GM20431 (cell line): ENCODE measurements at regions not wholly inside any gene's neighbourhood (a gene's known extent, or its start where the extent isn't known, plus 50 kb on each side); places are given as distances from the start of the nearest gene placed in this dataset.

Source experiments
- in situ Hi-C: fragments of 300-500 bp; cut with MseI, MboI; formaldehyde crosslinking; loops from one replicate; pipeline ENCODE4 v1.15.0; 2020; ENCODE audit warnings: low sequenced_read_pairs; ENCODE audit not compliant: unreplicated experiment

DNA sequence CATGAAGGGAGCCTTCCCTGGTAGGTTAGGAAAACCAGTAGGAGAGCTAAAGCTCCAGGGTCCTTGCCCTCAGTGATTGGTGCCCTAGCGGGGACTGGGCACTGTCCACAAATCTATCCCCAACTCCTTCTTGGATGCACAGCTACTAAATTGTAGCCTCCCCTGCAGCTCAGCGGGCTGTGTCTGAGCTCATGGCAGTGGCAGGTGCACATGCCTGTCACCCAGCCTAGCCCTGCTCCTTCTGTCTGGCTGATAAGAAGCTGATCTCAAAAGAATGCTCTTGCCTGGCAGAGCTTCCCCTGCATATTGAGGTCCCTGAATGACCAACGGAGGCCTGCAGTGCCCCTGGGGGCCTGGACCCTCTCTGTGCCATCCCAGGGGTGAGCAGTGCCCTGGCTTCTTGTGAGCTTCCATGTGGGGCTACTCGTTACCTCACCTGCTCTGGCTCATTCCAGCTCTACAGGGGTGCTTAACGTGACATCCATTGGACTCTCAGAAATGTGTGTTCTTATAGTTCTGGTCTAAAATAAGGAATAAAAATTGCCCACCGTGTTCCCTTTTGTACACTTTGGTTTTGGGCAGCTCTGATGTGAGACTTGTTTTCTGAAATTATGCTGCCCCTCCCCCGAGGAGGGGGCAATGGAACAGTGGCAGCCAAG is 59.8 kb upstream of the ANTXRL start:
- in situ Hi-C loops, result loop anchor here (25.0 kb wide), 1 partner anchor 990 kb away; no protein-coding TSS in a partner anchor

DNA sequence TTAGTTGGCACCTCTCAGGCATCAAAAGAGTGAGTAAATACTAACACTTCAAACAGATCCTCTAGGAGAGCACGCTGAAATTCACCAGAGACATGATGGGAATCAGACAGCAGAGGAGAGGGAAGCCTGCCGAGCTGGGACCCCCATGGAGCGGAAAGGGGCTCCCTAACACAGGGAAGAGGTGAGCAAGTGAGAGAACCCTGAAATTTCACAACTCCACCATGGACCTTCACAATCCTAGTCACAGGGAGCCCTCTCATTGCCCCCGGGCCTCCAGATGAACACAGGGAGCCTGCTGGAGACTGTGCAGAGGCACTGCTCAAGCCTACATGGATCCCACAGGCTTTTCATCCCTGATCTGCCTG is 59.2 kb upstream of the ANTXRL start:
- in situ Hi-C loops, result loop anchor here (25.0 kb wide), 1 partner anchor 990 kb away; no protein-coding TSS in a partner anchor

DNA sequence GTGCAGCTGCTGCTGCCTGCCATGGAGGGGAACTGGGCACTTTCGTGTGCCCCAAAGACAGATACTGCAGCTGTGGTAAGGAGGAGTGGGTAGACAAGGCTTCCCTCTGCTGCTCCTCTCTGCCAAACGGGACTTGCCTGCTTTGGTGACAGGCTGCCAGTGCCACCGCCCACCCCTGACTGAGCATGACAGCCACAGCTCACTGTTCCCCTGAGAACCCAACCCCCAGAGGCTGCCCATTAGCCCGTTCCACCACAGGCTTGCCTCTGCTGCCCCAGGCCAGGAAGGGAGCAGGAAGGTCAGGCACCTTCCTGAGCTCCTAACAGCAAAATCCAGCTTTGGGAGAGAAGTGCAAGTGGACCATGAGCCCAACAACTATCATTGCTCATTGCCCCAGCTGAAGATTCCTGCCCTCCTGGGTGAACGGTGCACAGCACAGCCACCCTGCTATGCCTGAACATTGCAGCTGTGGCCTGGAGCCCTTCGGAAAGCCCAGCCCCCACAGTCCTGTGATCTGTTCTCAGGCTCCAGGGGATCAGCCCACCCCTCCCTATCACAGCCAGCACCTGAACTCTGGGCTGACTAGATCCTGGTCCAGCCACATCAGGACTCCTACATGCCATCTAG is 58.7 kb upstream of the ANTXRL start:
- in situ Hi-C loops, result loop anchor here (25.0 kb wide), 1 partner anchor 991 kb away; no protein-coding TSS in a partner anchor

DNA sequence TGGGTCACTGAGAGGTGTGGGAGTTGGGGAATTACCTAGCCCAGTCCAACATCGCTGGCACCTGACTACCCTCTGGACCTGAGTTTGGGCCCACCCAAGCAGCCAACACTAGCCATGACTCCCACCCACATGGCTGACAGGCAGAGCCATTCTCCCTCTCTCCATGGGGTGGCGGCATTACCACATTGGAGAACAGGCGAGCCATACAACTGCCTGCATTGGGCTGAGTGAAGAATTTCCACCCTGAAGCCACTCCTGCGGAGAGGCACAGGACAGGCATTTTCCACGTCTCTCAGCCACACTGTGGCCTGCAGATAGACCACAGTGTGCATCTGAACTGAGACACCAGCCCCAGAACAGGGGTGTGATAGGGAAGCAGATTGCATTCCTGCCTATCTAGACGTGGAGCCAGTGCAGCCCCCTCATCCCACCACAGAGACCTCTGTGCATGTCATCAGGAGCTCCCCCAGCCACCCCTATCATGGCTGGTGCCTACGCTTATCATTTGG is 58.2 kb upstream of the ANTXRL start:
- in situ Hi-C loops, result loop anchor here (25.0 kb wide), 1 partner anchor 991 kb away; no protein-coding TSS in a partner anchor

DNA sequence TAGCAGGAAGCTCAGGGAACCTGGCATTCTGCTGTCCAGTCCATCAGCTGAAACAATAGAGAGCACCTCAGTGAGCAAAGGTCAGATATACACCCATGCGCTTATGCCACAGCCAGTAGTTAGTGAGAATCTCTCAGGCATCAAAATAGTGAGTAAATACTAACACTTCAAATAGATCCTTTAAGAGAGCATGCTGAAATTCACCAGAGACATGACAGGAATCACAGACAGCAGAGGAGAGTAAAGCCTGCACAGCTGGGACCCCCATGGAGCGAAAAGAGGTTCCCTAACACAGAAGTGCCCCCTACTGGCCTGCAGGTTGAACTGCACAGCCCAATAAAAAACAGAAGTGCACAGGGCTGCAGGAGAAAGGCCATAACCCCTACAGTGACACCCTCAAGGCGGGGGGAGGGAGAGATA is 57.6 kb upstream of the ANTXRL start:
- in situ Hi-C loops, result loop anchor here (25.0 kb wide), 1 partner anchor 992 kb away; no protein-coding TSS in a partner anchor

DNA sequence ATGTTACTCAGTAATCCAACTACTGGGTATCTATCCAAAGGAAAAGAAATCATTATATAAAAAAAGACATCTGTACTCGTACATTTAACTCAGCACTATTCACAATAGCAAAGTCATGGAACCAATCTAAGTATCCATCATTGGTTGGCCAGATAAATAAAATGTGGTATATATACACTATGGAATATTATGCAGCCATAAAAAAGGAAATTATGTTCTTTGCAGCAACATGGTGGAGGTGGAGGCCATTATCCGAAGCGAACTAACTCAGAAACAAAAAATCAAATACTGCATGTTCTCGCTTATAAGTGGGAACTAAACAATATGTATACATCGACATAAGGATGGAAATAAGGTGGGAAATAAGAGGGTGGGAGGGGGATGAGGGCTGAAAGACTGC is 56.2 kb upstream of the ANTXRL start:
- in situ Hi-C loops, result loop anchor here (25.0 kb wide), 1 partner anchor 993 kb away; no protein-coding TSS in a partner anchor

DNA sequence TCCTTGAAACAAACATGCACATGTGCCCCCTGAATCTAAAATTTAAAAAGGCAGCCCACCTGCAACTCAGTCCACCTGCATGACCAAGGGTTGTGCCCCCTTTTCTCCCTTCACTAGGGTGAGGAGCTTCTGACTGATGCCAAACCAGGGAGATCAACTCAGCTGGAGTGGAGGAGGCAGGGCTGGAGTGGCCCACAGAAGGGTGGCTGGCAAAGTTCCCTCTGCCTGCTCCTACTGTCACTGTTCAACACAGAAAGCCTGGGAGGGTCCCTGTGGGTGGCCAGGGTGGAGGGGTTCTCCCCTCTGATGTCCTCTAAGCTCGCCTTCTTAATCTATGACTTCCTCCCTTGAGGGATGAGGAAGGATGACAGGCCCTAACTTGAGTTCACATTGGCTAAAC is 55.7 kb upstream of the ANTXRL start:
- in situ Hi-C loops, result loop anchor here (25.0 kb wide), 1 partner anchor 994 kb away; no protein-coding TSS in a partner anchor

DNA sequence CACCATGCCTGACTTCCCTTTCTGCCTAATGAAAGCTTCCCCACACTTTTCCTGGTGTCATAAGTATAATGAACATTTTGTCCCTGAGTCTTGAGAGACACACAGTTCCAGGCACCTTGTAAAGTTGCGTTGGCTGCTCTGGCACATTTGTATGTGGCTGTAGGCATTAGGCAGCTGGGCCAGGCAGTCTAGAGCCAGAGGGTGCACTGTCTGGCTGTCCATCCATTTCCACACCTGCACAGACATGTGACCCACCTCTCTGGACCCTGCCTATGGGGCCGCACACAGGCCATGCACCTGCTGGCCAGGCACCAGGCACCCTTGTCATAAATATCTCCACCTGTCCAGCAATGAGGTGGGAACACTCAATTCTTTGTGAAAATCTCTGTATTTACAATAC is 54.7 kb upstream of the ANTXRL start:
- in situ Hi-C loops, result loop anchor here (25.0 kb wide), 1 partner anchor 995 kb away; no protein-coding TSS in a partner anchor

DNA sequence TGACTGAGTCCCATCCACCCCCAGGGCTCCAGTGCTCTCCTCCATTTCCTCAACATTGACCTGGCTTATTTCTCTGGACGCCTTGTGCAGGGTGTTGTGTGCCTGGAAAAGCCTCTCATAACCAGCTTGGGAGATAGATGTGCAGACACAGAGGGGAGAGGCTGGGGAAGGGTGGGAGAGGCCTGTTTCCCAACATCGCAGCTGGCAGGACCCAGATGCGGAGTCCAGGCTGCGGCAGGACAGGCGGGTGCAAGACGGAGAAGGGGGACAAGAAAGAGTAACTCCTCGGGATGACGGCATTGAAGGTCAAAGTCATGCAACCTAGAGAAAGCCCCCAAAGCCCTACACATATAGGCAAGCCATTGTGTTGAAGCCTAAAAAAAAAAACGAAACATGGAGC is 54.1 kb upstream of the ANTXRL start:
- in situ Hi-C loops, result loop anchor here (25.0 kb wide), 1 partner anchor 995 kb away; no protein-coding TSS in a partner anchor

DNA sequence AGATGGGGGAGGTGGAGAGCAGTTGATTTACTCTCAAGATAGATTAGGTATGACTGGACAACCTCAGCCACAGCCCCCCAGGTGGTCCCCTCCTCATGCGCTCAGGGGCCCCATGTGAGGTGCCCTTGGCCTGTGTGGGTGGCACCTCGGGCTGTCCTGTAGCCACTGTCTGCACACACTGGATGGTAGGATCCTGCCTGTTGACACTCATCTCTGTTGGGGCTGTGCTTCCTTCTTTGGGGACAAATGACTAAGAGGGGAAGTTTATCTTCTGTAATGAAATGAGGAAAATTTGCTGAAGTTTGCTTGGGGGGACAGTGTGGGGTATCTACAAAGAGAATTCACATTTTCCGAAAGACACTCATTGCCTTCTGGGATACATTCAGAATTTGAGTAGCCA is 53.6 kb upstream of the ANTXRL start:
- in situ Hi-C loops, result loop anchor here (25.0 kb wide), 1 partner anchor 996 kb away; no protein-coding TSS in a partner anchor

DNA sequence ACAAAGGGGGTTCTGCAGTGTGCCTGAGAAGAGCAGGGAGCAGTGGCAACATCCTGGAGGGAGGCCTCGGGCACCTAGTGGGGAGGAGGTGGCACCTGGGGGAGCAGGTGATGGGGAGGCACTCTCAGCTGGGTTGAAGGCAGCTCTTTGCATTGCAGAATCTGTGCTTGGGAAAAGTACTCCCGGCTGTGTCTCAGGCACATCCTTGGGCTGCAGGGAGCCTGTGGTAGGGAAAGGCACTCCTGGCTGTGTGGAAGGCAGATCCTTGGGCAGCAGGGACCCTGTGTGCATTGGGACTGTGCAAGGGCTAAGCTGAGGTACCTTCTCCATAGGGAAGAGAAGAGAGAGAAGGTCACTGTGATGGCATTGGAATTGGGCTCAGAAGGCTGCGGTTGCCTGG is 52.8 kb upstream of the ANTXRL start:
- in situ Hi-C loops, result loop anchor here (25.0 kb wide), 1 partner anchor 997 kb away; no protein-coding TSS in a partner anchor

DNA sequence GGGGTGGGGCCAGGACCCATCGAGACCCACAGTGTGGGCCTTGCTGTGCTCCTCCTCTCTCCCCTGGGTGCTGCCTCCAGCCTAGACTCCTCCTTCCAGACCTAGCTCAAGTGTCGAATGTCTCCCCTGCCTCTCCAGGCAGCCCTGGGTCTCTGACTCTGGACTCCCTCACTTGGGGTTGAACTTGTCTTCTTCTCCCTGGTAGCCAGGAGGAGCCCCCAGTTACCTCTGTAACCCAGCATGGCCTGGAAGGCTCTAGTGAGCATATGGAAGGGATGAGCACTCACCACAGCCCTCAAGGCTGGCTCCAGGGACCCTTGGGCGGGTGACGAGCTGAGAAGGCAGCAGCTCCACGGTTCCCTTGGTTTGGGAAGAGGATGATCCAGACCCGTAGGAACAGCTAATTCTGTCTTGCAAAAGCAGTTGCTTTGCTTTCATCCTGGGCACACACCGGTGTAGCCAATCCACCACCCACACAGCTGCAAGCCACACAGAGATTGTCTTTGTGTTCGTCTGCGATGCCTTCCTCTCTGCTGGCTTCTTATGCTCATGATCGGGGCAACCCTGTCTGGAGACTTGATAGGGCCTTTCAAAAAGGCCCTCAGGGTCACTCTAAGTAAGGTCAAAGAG is 52.3 kb upstream of the ANTXRL start:
- in situ Hi-C loops, result loop anchor here (25.0 kb wide), 1 partner anchor 997 kb away; no protein-coding TSS in a partner anchor

DNA sequence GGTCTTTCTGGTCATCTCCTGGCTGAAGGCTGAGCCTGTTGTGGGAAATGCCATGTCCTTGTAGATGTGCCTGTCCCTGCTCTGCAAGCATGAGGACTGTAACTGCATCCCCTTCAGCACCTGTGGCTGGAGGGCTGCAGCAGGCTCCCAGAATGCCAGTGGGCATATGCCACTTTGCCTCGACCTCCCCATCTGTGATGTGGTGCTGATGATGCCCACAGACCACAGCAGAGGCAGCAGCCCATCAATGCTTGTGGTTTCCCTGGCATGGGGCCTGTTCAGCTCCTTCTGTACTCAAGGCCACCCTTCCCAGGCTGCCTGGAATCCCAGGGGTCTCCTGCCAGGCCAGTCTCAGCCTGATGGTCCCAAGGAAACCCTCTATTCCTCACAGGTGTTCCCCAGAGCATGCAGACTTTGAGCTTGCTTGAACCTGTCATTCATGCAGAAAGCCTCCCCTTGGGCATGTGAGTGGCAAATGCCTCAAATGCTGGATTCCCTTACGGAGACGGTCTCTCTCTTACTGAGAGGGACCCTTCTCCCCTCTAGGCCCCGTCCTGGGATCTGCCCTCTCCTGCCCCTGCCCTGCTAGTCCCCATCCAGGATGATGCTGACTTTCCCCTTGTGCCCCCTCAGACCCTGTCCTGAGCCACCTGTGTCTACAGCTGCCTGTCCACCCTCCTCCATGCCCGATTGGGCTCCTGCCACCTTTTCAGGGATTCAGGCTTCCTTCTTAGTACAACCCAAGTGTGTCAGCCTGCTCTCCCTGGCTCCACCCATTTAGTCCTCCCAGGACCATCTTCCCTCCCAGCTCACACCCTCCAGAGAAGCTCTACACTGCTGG is 50.9 kb upstream of the ANTXRL start:
- in situ Hi-C loops, result loop anchor here (25.0 kb wide), 1 partner anchor 999 kb away; no protein-coding TSS in a partner anchor

DNA sequence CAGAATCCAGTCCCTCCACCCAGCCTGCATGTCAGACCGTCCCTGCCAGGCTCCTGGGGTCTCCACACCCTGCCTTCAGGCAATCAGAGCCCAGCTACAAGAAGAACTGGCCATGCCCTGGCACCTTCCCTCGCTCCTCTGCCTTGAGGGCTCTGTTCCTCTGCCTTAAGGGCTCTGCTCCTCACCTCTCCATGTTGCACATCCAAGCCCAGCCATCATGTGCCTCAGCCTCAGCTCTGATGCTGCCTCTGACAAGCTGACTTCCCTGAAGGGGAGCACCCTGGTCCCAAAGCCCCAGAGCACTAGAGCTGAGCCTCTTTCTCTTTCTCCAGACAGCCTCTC is 50.3 kb upstream of the ANTXRL start:
- in situ Hi-C loops, result loop anchor here (25.0 kb wide), 1 partner anchor 999 kb away; no protein-coding TSS in a partner anchor

DNA sequence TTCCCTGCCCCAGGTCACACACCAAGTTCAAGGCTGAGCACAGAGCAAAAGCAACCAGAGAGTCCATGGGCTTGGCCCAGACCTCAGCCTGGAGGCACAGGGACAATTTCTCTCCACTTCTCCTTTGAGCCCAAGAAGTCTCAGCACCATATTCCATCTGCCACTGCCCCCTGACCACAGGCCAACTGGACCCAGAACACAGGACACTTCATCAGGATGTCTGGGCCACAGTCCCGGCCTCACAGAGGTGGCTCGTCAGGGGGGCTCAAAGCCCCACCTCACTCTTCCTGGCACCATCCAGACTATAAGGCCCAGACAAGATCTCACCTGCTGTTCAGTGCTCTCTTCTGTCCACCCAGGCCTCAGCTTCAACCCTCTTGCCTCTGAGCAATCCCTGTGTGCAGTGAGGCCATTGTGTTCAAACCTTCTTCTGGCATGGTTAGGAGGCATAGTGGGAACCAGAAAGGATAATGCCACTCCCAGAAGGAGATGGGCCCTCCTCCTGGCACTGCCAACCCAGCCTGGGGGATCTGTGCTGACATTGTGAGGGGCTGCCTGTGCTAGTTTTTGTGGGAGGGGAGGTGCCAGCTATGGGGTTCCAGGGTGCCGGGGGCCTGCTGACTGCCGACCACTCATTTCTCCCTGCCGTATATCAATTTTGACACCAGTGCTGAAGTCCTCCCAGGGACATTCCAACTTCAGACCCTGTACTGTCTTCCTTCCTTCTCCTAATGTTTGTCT is 49.7 kb upstream of the ANTXRL start:
- in situ Hi-C loops, result loop anchor here (25.0 kb wide), 1 partner anchor 1000 kb away; no protein-coding TSS in a partner anchor
